ENCODE measurements at regions not wholly inside any gene's neighbourhood (a gene's known extent, or its start where the extent isn't known, plus 50 kb on each side); places are given as distances from the start of the nearest gene placed in this dataset.

- WGBS (ENCODE audit: insufficient coverage) = 39% methylated on average over 2 of the region's 3 CpGs
- no peaks in the 10 kb centered on the region for H3K36me3 ChIP-seq (ENCODE audit: control insufficient read depth, insufficient read depth, low read length)
- H3K9me3 ChIP-seq (ENCODE audit: control insufficient read depth, insufficient read depth, low read length) = no peaks in the 10 kb centered on the region
- H3K27ac ChIP-seq (ENCODE audit: low read depth, low read length) = no peak overlapping the region
- H3K4me1 ChIP-seq (ENCODE audit: control insufficient read depth, insufficient read depth, low read length) = no peaks in the 10 kb centered on the region
- no peak for DNase-seq (ENCODE audit: low read depth in 4 of 6, low spot score in 6 of 6)
- no peak overlapping the region for H3K4me3 ChIP-seq (ENCODE audit: low read depth, low read length)
- no peaks in the 10 kb centered on the region for H3K27me3 ChIP-seq (ENCODE audit: control insufficient read depth, insufficient read depth, low read length)
These were observed 536.5 kb upstream of the FZD8 start for GRCh38 chr10:36178616-36179015.

DNA sequence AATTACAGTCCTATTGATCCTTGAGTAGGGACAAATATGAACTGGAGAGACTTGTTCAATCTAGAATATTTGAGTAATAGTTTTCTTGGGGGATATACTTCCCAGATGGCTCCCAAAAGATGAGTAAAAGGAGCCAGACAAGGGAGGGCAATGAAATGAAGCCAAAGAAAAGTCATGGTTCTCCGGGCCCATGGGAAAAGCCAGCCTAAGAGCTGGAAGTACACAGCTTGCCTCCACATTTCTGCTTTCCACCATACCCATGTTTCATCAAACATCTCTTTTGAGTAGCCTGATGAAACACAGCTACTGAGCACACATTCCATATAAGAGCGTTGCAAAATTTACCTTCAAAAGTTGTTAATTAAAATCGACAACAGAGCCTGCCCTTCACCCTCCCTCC lies 535.0 kb upstream of the FZD8 start:
- no peaks in the 10 kb centered on the region for H3K4me1 ChIP-seq (ENCODE audit: control insufficient read depth, insufficient read depth, low read length)
- no peaks in the 10 kb centered on the region for H3K9me3 ChIP-seq (ENCODE audit: control insufficient read depth, insufficient read depth, low read length)
- no peaks in the 10 kb centered on the region for H3K36me3 ChIP-seq (ENCODE audit: control insufficient read depth, insufficient read depth, low read length)
- H3K27me3 ChIP-seq (ENCODE audit: control insufficient read depth, insufficient read depth, low read length) = no peaks in the 10 kb centered on the region
- WGBS (ENCODE audit: insufficient coverage) = 94% methylated on average over 2 of the region's 3 CpGs
- no peak overlapping the region for H3K27ac ChIP-seq (ENCODE audit: low read depth, low read length)
- DNase-seq (ENCODE audit: low read depth in 4 of 6, low spot score in 6 of 6) = no peak
- no peak overlapping the region for H3K4me3 ChIP-seq (ENCODE audit: low read depth, low read length)

DNA sequence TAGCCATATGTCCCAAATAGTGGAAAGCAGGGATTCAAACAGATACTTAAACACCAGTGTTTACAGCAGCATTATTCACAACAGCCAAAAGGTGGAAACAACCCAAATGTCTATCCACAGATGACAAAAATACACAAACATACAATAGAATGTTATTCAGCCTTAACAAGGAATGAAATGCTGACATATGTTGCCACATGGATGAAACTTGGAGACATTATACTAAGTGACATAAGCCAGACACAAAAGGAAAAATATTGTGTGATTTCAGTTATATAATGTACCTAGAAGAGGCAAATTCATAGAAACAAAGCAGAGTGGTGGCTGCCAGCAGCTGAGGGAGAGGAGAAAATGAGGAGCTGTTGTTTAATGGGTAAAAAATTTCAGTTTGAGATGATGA lies 533.9 kb upstream of the FZD8 start:
- Histone ChIP-seq H3K27ac (ENCODE audit: low read depth, low read length) (no peak overlapping the region), H3K4me1 (ENCODE audit: control insufficient read depth, insufficient read depth, low read length) (no peaks in the 10 kb centered on the region), H3K9me3 (ENCODE audit: control insufficient read depth, insufficient read depth, low read length) (no peaks in the 10 kb centered on the region), H3K27me3 (ENCODE audit: control insufficient read depth, insufficient read depth, low read length) (no peaks in the 10 kb centered on the region), H3K4me3 (ENCODE audit: low read depth, low read length) (no peak overlapping the region), H3K36me3 (ENCODE audit: control insufficient read depth, insufficient read depth, low read length) (no peaks in the 10 kb centered on the region)
- DNase-seq (ENCODE audit: low read depth in 4 of 6, low spot score in 6 of 6) = peak in 1 of 6 donors; percentile 33

- WGBS (ENCODE audit: insufficient coverage) = 80% methylated on average over 4 of the region's 4 CpGs
- no peak overlapping the region for H3K27ac ChIP-seq (ENCODE audit: low read depth, low read length)
- no peak for DNase-seq (ENCODE audit: low read depth in 4 of 6, low spot score in 6 of 6)
These were observed 531.3 kb upstream of the FZD8 start for GRCh38 chr10:36173364-36173763.

DNA sequence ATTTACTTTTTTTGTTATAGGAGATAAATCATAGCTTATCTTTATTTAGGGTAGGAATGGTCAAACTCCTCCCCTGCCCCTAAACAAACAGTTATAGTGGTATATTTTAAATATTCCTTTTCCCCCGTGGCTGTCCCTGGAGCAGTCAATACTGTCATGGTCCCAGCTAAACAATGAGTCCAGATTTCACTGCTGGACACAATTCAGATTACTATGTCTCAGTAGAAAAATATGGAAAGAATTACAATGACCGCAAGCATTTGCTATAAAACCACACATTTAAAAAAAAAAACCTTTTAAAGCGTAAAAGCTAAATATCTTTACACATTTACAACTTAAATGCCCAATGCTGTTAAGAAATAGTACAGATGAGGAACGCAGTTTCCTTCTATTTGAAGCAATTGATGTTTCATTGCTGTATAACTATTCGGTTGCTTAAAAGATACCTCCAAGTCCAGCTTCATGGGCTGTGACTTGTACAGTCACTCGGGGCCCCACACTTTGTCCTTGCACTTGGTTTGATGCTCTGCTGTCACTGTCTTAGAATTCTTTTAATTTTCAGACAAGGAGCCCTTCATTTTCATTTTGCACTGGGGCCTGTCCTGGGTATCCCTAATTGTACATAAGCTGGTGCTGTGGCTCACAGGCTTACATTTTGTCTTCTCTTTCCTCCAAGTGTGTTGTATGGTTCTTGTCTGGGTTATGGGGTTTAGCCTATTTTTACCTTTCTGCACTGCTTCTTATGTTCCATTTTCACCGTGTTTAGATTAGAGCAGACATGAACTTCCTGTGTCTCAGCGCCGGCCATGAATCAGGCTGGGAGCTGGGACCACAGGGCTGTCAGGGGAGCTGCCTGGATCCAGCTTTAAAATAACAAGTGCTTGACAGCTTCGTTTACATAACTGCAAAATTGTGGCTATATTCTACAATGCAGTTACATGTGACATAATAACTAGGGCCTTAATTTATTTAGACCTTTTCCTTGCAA lies 530.2 kb upstream of the FZD8 start:
- H3K4me1 ChIP-seq (ENCODE audit: control insufficient read depth, insufficient read depth, low read length) = no peaks in the 10 kb centered on the region
- no peaks in the 10 kb centered on the region for H3K27me3 ChIP-seq (ENCODE audit: control insufficient read depth, insufficient read depth, low read length)
- WGBS (ENCODE audit: insufficient coverage) = 74% methylated on average over 5 of the region's 10 CpGs
- no peak overlapping the region for H3K27ac ChIP-seq (ENCODE audit: low read depth, low read length)
- H3K4me3 ChIP-seq (ENCODE audit: low read depth, low read length) = no peak overlapping the region
- no peak for DNase-seq (ENCODE audit: low read depth in 4 of 6, low spot score in 6 of 6)
- no peaks in the 10 kb centered on the region for H3K36me3 ChIP-seq (ENCODE audit: control insufficient read depth, insufficient read depth, low read length)
- no peaks in the 10 kb centered on the region for H3K9me3 ChIP-seq (ENCODE audit: control insufficient read depth, insufficient read depth, low read length)

More at GRCh38 chr10:36173364-36173763, 531.3 kb upstream of the FZD8 start:
- H3K27me3 ChIP-seq (ENCODE audit: control insufficient read depth, insufficient read depth, low read length) = no peaks in the 10 kb centered on the region
- H3K36me3 ChIP-seq (ENCODE audit: control insufficient read depth, insufficient read depth, low read length) = no peaks in the 10 kb centered on the region
- no peaks in the 10 kb centered on the region for H3K4me1 ChIP-seq (ENCODE audit: control insufficient read depth, insufficient read depth, low read length)
- no peaks in the 10 kb centered on the region for H3K9me3 ChIP-seq (ENCODE audit: control insufficient read depth, insufficient read depth, low read length)
- H3K4me3 ChIP-seq (ENCODE audit: low read depth, low read length) = no peak overlapping the region

DNA sequence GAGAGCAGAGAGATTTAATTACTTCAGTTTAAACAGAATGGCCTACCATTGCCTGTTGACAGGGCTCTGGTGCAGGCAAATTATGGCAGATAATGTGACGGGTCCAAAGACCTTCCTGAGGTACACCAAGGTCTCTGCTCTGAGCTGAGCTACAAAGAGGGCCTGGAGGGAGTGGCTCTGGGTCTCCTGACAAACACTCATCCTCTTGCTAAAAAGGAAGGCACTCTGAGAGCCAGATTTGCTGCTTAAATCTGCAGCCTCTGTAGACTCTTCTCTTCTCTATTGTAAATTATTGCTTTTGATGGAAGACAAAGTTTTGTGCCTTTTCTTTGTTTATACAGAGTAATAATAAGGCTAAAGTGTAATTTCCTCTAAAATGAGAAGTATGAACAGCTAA lies 529.5 kb upstream of the FZD8 start:
- Histone ChIP-seq H3K27me3 (ENCODE audit: control insufficient read depth, insufficient read depth, low read length) (no peaks in the 10 kb centered on the region), H3K4me3 (ENCODE audit: low read depth, low read length) (no peak overlapping the region), H3K36me3 (ENCODE audit: control insufficient read depth, insufficient read depth, low read length) (no peaks in the 10 kb centered on the region), H3K4me1 (ENCODE audit: control insufficient read depth, insufficient read depth, low read length) (no peaks in the 10 kb centered on the region), H3K27ac (ENCODE audit: low read depth, low read length) (no peak overlapping the region), H3K9me3 (ENCODE audit: control insufficient read depth, insufficient read depth, low read length) (no peaks in the 10 kb centered on the region)
- WGBS (ENCODE audit: insufficient coverage) = 50% methylated on average over 1 of the region's 1 CpG
- DNase-seq (ENCODE audit: low read depth in 4 of 6, low spot score in 6 of 6) = no peak

GRCh38 chr10:36170943-36171501 lies 528.9 kb upstream of the FZD8 start:
- Histone ChIP-seq H3K9me3 (ENCODE audit: control insufficient read depth, insufficient read depth, low read length) (no peaks in the 10 kb centered on the region), H3K4me1 (ENCODE audit: control insufficient read depth, insufficient read depth, low read length) (no peaks in the 10 kb centered on the region), H3K4me3 (ENCODE audit: low read depth, low read length) (no peak overlapping the region), H3K27ac (ENCODE audit: low read depth, low read length) (no peak overlapping the region), H3K27me3 (ENCODE audit: control insufficient read depth, insufficient read depth, low read length) (no peaks in the 10 kb centered on the region), H3K36me3 (ENCODE audit: control insufficient read depth, insufficient read depth, low read length) (no peaks in the 10 kb centered on the region)
- no CpG with 5 or more reads among the region's 4 CpGs for WGBS (ENCODE audit: insufficient coverage)
- DNase-seq (ENCODE audit: low read depth in 4 of 6, low spot score in 6 of 6) = peak in 1 of 6 donors; percentile 22

GRCh38 chr10:36170142-36170719 lies 528.1 kb upstream of the FZD8 start:
- H3K27ac ChIP-seq (ENCODE audit: low read depth, low read length) = no peak overlapping the region
- H3K4me3 ChIP-seq (ENCODE audit: low read depth, low read length) = no peak overlapping the region
- no peaks in the 10 kb centered on the region for H3K9me3 ChIP-seq (ENCODE audit: control insufficient read depth, insufficient read depth, low read length)
- no peaks in the 10 kb centered on the region for H3K27me3 ChIP-seq (ENCODE audit: control insufficient read depth, insufficient read depth, low read length)
- no peaks in the 10 kb centered on the region for H3K4me1 ChIP-seq (ENCODE audit: control insufficient read depth, insufficient read depth, low read length)
- no peak for DNase-seq (ENCODE audit: low read depth in 4 of 6, low spot score in 6 of 6)
- no CpG with 5 or more reads among the region's 2 CpGs for WGBS (ENCODE audit: insufficient coverage)
- H3K36me3 ChIP-seq (ENCODE audit: control insufficient read depth, insufficient read depth, low read length) = no peaks in the 10 kb centered on the region

DNA sequence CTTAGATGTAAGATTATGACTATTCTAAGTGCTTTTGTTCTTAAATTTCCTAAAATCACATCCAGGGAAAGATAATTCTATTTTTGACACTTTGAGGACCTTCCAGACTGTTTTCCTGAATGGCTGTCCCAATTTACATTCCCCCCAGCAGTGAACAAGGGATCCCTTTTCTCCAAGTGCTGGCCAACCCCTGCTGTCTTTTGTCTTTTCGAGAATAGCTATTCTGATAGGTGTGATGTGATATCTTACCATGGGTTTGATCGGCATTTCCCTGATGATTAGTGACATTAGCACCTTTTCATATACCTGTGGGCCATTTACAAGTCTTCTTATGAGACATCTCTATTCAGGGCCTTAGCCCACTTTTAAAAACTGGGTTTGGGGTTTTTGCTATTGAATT lies 526.7 kb upstream of the FZD8 start:
- Histone ChIP-seq H3K27ac (ENCODE audit: low read depth, low read length) (no peak overlapping the region), H3K4me3 (ENCODE audit: low read depth, low read length) (no peak overlapping the region), H3K27me3 (ENCODE audit: control insufficient read depth, insufficient read depth, low read length) (no peaks in the 10 kb centered on the region), H3K4me1 (ENCODE audit: control insufficient read depth, insufficient read depth, low read length) (no peaks in the 10 kb centered on the region), H3K36me3 (ENCODE audit: control insufficient read depth, insufficient read depth, low read length) (no peaks in the 10 kb centered on the region), H3K9me3 (ENCODE audit: control insufficient read depth, insufficient read depth, low read length) (no peaks in the 10 kb centered on the region)
- DNase-seq (ENCODE audit: low read depth in 4 of 6, low spot score in 6 of 6) = no peak
- no CpG with 5 or more reads among the region's 2 CpGs for WGBS (ENCODE audit: insufficient coverage)

All from spinal cord (tissue), 9 donors.